Right hindlimb (tissue), 1 donor: ENCODE measurements at regions not wholly inside any gene's neighbourhood (a gene's known extent, or its start where the extent isn't known, plus 50 kb on each side); places are given as distances from the start of the nearest gene placed in this dataset.
"Not testable (repeated sequence)": the region's sequence is repeated elsewhere in the genome, so short reads cannot be mapped to it uniquely, and the experiment has no call there.

Experiments
- DNase-seq: peaks from one replicate; pipeline ENCODE4 v3.0.0-alpha.2; 2018

DNA sequence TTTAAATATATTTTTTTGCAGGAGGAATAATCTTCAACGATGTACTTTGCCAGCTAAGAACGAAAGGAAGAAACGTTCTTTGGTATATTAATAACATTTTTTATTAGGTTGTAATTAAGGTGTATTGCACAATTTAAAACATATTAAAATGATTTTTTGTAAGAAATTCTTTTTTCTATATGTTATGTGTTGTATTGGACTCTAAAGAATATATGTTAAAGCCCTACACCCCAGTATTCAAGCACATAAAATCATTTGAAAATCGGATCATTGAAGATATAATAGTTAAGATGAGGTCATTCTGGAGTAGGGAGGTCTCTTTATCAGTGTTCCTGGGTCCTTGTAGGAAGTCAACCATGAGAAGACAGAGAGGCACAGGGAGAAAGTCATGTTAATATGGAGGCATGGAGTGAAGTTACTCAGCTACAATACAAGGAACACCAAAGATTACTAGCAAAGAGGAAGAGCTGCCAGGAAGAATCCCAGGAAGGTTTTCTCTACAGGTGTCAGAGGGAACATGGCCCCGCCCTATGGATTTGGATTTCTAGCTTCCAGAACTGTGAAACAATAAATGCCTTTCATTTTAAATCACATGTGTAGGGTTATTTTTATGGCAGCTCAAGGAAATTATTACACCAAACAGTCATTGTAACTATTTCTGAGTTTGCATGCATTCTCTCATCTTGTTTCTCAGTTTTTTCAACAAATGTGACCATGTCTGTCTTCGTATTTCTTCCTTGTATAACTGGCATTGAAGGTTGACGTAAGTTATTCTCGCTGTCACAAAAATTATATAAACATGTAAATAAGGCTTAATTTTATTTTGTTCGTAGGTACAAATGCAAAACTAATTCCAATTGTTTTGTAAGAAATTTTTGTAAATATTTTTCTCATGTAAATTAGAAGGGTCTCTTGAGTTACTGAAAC lies 75.4 kb upstream of the VPREB1 start:
- DNase-seq: no peak

DNA sequence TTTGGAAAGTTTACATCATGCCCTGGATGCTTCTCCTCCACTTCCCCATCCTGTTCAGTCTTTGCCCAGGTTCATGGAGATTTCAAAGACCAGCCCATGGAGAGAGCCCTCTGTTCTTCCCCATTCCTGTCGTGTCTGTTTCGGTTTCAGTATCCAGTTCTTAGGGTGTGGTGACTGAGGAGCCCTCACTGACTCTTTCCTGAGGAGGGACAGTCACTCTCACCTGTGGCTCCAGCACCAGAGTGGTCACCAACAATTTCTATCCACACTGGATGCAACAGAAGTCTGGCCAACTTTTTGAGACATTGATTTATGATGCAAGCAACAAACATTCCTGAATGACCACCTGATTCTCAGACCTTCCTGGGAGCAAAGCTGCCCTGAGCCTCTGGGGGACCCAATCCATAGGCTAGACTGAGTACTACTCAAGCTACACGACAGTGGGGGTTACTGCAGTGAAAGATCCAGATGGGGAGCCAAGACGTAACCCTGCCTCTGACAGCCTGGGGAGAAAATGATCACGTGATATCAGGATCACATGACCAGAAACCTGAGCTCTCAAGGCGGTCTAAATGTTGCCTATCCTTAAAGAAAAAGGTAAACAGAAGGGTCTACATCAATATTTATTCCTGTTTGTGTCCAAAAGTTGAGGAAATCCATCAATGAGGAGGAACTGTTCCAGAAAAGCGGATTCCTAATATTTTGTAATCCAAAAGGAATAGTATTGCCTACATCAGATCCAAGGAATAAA lies 76.2 kb upstream of the VPREB1 start:
- DNase-seq: no peak

DNA sequence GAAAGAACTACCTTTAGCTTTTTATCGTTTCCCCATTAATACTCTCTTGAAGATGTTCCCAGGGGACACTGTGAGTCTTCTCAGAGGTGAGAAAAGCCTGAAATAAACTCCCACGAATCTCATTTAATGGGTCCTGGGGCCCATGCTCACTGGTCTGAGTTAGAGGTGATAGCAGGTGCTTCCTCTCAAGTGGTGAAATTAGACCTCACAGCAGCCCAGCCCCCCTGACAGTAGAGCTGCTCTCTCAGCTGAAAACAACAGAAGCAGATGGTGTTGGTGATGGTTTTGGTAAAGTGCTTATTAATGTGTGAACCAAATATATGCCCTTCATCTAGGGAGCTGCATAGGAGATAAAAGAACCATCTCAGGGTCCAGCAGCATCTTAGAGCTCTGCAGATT lies 76.8 kb upstream of the VPREB1 start:
- no peak for DNase-seq

DNA sequence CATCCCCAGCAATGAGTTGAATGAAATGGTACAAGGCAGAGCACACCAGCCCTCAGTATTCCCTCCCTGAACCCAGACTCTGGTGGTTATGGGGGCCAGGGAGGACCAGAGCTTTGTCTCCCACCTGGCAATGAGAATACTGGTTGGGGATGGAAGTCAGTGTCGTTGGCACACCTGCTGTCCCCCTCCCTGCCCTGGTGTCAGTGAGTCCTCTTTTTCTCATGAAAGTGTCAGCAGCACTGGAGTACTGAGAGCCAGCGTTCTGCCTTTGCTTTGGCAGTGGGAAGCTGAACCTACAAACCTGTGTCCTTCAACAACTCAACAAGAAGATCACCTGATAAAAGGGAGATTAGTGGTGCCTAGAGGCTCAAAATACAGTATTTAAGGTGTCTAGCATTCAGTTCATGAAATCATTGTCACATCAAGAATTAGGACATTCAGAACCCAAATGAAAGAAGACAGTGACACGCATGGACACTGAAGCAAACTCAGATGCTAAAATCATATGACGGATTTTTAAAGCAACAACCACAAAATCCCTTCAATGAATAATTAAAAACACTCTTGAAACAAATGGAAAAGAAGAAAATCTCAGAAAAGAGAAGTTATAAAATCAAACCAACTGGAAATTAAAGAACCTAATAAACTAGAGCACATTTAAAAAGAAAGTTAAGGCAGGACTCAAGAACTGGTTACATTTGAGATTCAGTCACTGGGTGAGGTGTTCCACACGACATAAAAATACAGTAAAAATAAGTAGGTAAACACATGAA lies 77.5 kb upstream of the VPREB1 start:
- no peak for DNase-seq

DNA sequence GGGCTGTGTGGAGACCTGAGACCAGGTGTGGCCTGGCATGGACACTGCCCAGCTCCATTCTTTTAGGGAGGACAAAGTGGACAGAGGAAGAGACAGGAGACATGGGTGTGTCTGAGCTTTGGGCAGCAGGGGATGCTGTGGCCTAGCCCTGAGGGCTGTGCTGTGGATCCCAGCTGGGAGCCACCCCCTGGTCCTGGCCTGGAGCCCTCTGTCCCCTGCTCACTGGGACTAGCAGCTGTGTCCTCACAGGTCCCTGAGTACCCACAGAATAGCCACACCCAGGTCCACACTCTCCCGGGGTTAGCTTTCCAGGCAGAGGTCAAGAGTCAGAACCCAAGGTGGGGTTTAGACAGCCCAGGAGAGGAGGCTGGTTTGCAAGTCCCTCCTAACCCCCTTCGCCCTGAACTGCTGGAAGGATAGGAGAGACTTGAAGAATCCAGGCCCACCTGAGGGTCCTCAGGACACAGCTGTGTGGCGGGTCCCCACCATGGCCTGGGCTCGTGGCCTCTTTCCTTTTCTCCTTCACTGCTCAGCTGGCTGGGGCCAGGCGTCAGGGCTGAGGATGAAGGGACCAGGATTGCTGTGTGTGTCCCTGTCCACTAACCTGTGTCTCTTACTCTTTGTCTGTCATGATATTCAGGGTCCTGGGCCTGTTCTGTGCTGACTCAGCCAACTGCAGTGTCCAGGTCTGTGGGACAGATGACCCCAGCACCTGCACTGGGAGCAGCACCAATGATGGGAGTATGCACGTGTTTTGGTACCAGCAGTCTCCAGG lies 78.5 kb upstream of the VPREB1 start:
- no peak for DNase-seq

DNA sequence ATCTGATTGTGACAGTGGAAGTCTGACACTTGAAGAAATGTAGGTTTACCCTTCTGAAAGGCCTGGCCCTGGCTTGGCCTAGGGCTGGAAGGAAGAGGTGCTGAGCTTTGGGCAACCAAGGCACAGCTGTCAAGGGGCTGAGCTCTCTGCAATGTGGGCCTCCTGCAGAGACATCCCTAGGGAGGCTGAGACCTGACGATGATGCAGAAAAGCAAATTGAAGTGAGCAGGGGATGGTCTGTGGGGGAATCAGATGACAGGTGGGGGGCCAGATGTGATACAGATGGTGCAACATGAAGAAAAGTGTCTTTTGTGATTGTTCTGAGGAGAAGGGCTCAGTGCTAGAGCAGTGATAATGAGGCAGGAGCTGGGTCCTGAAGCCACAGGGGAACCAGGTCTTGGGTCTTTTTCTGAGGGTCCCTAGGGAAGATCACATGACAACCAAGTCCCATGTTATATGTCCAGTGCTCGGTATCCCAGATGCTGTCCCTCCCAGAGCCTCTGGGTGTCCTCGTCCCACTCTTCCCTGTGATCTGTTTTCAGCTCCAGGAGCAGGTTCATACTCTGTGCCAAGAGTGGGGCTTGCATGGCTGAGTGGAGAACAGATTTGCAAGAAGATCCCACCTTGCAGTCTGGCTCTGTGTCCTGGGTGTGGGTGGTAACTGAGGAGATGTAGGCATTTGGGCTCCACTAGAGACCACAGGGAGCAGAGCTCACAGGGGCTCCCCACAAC lies 79.9 kb upstream of the VPREB1 start:
- DNase-seq: no peak

DNA sequence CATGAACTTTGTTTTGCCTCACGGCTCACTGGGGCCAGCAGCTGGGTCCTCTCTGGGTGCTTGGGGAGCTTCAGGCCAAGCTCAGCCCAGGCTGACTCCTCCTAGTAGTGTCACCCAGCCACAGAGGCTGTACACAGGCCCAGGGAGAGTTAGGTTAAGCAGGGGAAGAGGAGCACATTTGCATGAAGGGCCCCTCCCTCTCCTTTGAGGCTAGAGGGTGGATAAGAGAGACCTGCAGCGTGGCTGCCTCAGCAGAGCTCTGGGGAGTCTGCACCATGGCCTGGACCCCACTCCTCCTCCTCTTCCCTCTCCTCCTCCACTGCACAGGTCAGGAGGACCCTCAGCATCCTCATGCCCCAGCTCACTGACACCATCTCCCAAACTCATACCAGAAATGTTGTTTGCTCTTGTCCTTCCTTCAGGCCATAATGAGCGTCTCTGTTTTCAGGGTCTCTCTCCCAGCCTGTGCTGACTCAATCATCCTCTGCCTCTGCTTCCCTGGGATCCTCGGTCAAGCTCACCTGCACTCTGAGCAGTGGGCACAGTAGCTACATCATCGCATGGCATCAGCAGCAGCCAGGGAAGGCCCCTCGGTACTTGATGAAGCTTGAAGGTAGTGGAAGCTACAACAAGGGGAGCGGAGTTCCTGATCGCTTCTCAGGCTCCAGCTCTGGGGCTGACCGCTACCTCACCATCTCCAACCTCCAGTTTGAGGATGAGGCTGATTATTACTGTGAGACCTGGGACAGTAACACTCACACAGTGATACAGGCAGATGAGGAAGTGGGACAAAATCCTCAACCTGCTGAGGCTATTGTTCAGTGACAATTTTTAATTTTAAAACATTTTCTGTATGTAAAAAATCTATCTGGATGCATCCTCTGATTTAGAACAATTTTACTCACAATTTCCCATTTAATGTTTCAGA lies 82.4 kb upstream of the VPREB1 start:
- DNase-seq: no peak

DNA sequence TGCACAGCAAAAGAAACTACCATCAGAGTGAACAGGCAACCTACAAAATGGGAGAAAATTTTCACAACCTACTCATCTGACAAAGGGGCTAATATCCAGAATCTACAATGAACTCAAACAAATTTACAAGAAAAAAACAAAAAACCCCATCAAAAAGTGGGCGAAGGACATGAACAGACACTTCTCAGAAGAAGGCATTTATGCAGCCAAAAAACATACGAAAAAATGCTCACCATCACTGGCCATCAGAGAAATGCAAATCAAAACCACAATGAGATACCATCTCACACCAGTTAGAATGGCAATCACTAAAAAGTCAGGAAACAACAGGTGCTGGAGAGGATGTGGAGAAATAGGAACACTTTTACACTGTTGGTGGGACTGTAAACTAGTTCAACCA lies 83.8 kb upstream of the VPREB1 start:
- DNase-seq: not testable (repeated sequence)

DNA sequence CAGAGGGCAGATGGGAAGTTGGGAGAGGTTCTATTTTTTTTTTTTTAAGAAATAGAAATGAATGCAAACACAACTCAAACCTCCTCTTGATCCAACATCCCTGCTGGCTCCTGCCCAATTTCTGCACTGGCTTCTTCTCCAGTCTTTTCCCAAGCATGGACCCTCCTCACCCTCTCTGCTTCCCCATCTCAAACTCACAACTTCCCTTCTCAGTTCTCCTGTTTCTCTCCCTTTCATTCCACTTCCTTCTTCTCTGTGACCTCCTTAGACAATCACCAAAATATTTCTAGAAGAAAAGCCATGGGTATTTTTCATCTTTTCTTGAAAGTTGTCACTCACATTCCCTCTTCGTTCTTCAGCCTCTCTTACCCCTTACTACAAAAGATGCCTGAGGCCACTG lies 85.2 kb upstream of the VPREB1 start:
- DNase-seq: no peak

DNA sequence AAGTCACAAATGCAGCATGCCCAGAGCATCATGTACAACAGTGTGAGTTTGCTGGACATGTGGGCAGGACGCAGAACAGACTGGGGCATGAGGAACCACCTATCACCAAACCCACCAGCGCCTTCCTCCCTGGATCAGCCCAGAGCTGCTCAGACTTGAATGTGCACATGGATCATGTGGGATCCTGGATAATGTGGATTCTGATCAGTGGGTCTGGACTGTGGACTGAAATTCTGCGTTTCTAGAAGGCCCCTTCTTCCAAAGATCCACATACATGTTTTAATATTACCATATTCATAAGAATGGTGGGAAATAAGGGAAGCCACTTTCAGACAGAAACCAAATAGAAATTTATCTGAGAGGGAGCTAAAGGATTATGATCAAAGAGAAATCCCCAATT lies 85.6 kb upstream of the VPREB1 start:
- DNase-seq: no peak

DNA sequence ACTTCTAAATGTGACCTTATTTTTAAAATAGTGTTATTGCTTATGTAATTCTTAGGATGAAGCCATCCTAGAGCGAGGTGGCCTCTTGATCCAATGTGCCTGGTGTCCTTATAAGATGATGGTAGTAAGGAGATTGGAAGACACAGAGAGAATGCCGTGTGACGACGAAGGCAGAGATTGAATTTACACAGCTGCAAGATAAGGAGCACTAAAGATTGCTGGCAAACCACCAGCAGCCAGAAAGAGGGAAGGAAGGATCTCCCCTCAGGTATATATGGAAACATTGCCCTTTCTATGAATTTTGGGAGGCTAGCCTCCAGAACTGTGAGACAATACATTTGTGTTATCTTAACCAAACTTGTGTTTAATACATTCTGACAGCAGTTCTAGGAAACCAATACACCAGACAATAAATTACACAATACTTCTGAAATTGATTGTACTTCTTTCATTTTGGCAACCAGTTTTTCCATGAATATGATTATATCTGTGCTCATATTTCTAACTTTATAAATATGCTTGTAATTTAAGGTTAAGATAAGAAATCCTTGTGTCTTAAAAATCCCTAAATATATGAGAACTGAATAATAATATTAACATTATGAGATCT lies 86.3 kb upstream of the VPREB1 start:
- DNase-seq: no peak

DNA sequence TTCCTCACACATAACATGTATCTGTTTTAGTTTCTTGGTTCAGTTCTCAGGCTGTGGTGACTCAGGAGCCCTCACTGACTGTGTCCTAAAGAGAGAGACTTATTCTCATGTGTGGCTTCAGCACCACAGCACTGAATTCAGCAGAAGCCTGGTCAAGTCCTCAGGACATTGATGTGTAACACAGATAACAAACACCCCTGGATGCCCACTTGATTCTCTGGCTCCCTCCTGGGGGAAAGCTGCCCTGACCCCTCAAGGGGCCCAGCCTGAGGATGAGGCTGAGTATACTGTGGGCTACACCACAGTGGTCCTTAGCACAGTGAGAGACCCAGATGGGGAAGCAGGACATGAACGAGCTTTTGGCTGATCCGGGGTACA lies 87.2 kb upstream of the VPREB1 start:
- no peak for DNase-seq

DNA sequence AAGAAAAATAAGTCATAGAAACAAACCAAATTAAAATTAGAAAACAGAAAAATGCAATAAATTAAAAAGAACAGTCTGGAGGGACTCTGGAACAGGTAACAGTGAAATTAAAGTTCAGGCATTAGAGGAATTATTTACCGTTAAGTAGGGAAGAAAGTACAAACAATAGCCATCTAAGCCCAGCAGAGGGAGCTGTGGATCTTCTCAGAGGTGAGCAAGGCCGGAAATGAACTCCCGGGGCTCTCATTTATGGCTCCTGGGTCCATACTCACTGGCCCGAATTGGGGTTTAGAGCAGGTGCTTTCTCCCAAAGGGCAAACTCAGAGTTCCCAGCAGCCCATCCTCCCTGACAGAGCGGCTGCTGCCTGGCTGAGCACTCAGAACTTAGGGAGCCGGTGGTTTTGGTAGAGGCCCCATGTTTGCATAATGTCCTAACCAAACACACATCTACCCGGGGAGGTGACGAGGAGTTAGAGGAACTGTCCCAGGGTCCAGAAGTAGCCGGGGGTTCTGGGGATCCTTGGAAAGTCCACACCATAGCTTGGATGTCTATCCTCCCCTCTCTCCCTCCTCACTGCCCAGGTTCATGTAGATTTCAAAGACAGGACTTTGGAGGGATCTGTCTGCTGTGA lies 87.8 kb upstream of the VPREB1 start:
- DNase-seq: peak; percentile 40

DNA sequence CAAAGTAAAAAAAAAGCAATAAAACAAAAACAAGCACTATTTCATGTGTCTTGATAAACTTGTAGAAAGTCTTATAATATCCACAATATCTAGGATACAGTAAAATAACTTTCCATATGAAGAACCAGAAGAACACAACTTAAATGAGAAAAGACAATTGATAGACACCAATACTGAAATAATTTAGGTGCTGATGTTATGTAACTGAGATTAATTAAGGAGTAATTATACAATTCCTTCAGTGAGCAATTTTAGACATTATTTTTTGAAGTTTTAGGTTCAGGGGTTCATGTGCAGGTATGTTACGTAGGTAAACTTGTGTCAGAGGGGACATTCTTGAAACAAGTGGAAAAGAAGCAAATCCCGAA lies 88.3 kb upstream of the VPREB1 start:
- no peak for DNase-seq

DNA sequence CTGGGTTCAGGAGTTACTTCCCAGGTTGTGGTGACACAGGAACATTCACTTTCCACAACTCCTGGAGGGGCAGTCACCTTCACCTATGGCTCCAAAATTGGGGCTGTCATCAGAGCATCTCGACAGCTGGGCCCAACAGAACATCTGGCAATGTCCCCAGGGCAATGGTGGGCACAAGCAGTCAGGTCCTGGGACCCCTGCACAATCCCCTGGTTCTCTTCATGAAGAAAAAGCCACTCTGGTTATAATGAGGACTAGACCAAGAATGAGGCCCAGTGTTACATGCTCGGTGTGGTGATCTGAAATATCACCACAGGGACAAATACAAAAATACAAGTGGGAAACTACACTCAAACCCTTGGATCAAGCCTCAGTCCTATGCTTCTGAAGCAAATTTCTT lies 89.0 kb upstream of the VPREB1 start:
- DNase-seq: no peak

DNA sequence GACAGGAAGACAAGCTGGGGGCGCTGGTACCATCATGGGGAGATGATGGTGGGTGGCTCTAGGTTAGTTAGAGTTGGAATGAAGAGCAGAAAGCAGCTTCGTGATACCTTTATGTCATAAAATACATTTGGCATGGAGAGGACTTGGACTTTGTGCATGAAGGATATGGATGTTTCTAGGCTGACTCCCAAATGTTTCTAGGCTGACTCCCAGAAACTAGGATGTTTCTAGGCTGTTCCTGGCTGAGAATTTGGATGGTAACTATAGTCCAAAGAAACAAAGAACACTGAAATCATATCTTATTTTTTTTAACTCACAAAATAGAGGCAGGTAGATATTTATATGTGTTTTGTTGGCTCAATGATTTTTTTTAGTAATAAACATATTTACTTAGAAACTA lies 89.4 kb upstream of the VPREB1 start:
- no peak for DNase-seq

DNA sequence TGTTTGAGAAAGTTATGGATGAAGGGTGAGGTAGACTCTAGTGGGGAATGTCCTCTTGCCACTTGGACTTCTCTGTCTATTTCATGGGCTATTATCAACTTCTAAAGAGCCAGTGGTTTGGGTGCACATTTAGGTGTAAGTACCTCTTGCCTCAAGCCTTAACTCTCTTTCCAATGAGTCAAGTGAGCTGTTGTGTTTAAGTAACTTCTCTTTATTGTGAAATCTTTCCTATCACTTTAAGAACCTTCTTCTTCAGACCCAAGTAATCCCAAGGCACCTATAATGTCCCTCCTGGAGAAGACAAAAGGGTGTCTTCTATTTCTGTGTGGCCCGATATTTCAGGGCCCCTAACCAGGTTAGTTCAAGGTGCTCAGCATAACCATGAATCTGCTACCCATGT lies 90.5 kb upstream of the VPREB1 start:
- no peak for DNase-seq

DNA sequence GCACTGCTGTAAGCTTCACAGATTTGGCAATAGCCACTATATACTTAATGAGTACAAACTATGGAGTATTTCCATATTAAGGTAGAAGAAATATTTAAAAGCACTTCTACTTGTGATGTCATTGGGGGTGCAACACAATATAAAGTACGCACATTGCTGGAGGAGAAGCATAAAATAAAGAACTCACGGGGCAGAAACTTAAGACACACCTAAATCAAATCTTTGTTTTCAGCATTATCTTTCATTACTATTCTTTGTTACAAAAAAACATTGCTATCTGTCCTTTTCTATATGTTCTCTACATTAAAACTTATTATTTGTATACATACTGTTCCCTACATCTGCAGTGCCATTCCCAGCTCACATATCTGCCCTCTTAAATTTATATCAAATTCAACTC lies 93.3 kb upstream of the VPREB1 start:
- no peak for DNase-seq

DNA sequence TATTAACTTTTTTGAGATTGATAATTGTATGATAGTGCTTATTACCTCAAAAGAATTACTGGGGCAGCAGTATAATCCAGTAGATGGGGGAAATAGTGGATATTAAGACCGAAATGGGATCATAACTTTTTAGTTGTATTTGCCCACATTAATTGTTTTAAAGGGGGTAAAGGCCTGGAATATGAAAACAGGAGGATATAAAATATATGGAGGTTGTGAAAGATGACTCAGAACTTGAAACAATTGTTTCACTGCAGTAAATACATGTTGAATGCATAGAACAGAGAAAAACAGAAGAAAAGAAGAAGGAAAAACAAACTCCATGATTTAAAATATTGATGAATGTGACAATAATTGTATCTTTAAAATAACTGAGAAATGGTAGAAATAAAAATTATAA lies 94.1 kb upstream of the VPREB1 start:
- no peak for DNase-seq

DNA sequence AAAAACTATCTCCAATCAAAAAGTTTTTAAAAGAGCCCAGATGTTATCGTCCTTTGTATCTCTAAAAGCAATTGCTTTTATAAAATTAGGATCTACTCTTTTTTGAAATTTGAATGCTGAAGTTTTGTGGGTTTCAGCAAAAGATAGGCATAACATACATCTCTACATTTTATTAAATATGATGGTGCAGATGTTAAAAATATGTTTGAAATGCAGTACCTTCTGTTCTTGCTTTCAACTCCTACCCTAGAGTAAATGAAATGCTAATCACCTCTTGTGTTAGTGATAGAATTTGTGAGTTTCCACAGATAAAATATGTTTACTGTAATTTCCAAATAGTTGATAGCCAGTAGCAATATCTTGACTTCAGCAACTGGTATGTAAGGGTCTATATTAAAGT lies 95.7 kb upstream of the VPREB1 start:
- DNase-seq: no peak
